ENCODE measurements at regions not wholly inside any gene's neighbourhood (a gene's known extent, or its start where the extent isn't known, plus 50 kb on each side); places are given as distances from the start of the nearest gene placed in this dataset.

DNA sequence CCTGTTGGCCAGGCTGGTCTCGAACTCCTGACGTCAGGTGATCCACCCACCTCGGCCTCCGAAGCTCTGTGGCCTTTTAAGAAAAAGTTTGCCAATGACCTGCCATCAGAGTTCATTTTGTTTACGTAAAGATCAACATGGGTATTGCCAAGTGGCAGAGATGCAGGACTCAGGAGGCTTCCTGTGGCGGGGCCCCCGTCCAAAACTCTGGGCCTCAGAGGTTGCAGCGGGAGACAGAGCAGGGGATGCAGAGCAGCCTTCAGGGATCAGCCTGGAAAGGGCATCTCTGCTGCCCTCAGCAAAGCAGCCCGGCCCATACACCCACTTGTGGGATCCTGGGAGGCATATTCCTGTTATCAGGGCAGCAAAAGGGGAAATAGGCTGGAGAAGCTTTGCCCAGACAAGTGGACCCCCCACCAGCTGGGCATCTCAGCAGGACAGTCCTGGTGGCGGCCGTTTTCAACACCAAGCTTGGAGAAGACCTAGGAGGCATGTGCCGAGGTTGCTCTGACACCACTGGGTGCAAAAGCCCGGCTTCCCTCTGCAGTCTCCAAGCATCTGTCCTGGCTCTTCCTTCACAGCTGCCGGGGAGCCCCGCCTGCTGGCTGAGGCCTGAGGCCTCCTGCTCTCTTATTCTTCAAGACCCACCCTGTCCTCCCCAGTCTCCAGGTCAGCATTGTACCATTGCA lies 1152.4 kb downstream of the BRD1 start:
- H3K4me3 ChIP-seq (ENCODE audit: low read depth, low read length), result no peak overlapping the region
- TF ChIP-seq CTCF (IDR thresholded peaks at IDR 0.05; ENCODE audit: control insufficient read depth, extremely low read depth, insufficient read depth), result no peak
- DNase-seq (ENCODE audit: low read depth), result no peak

DNA sequence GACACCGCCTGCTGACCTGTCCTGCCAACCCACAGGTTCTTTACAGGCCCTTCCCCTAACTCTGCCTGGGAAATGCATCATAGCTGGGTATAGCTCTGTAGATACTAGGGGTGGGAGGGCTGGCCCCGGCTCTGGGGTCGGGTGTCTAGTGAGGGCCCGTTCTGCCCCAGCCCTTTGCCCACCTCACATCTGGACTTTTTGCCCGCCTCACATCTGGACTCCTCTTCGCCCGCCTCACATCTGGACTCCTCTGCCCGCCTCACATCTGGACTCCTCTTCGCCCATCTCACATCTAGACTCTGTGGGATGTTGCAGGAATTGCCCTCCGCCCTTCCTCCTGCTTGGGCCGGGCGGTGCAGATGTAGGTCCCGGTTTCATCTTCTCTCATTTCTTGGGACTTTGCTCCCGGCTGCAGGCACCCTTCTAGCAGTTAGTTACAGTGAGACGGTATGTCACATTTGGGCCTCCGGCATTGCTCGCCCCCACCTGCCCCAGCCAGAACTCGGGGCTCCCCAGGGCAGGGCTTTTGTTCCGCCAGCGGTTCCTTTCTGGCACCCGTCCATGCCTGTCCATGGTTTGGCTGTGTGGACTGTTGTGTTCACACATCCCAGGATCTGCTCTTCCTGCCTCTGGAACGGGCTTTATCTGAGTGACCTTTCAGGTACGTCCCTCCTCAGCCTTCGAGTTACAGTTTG lies 1153.7 kb downstream of the BRD1 start:
- no peak overlapping the region for H3K4me3 ChIP-seq (ENCODE audit: low read depth, low read length)
- no peak for DNase-seq (ENCODE audit: low read depth)
- TF ChIP-seq CTCF (IDR thresholded peaks at IDR 0.05; ENCODE audit: control insufficient read depth, extremely low read depth, insufficient read depth), result no peak

DNA sequence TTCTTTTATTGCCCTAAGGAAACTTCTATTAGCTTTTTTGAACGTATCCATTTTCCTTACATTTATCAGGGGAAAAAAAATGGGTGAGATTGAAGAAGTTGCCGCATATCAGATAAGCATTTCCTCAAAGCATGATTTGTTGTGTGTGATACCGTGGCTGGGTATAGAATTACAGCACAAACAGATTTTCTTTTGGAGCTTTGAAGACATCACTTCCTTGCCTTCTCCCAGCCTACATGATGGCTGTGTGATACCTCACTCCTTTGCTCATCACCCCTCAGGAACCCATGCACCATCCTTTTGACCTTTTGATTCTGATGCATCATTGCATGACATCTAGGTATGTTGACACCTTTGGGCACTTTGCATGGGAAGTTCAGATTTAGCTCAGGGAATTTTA lies 1155.3 kb downstream of the BRD1 start:
- no peak for TF ChIP-seq CTCF (IDR thresholded peaks at IDR 0.05; ENCODE audit: control insufficient read depth, extremely low read depth, insufficient read depth)
- H3K4me3 ChIP-seq (ENCODE audit: low read depth, low read length), result no peak overlapping the region
- DNase-seq (ENCODE audit: low read depth), result no peak

- no peak for DNase-seq (ENCODE audit: low read depth)
- no peak overlapping the region for H3K4me3 ChIP-seq (ENCODE audit: low read depth, low read length)
- TF ChIP-seq CTCF (IDR thresholded peaks at IDR 0.05; ENCODE audit: control insufficient read depth, extremely low read depth, insufficient read depth), result no peak
These were observed 1156.9 kb downstream of the BRD1 start for GRCh38 chr22:48670731-48671130.

GRCh38 chr22:48669986-48670716 lies 1157.5 kb downstream of the BRD1 start:
- no peak for DNase-seq (ENCODE audit: low read depth)
- no peak overlapping the region for H3K4me3 ChIP-seq (ENCODE audit: low read depth, low read length)
- TF ChIP-seq CTCF (IDR thresholded peaks at IDR 0.05; ENCODE audit: control insufficient read depth, extremely low read depth, insufficient read depth), result no peak

DNA sequence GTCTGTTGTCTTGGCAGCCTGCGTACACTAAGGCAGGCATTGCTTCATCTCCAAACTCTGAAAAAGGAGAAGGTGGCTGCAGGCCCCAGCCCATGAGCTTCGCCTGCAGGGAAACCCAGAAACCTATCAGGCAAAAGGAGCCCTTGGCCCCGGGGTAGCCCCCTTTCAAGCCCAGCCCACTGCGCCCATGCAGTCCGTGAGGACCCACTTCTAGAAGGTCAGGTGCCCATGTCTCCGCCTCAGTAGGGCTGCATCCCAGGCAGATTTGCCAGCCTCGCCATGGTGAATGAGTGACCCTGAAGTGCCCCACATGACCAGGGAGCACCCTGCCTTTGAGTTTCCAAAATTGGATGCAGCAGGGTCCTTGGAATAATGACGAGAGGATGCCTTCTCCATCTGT lies 1158.4 kb downstream of the BRD1 start:
- H3K4me3 ChIP-seq (ENCODE audit: low read depth, low read length), result no peak overlapping the region
- TF ChIP-seq CTCF (IDR thresholded peaks at IDR 0.05; ENCODE audit: control insufficient read depth, extremely low read depth, insufficient read depth), result no peak
- no peak for DNase-seq (ENCODE audit: low read depth)
